Cardiac septum (tissue), 1 donor: ENCODE measurements at regions not wholly inside any gene's neighbourhood (a gene's known extent, or its start where the extent isn't known, plus 50 kb on each side); places are given as distances from the start of the nearest gene placed in this dataset.
"Not testable (repeated sequence)": the region's sequence is repeated elsewhere in the genome, so short reads cannot be mapped to it uniquely, and the experiment has no call there.

Experiments used
- DNase-seq: peaks from one replicate; pipeline ENCODE4 v3.0.0-alpha.2; 2020; ENCODE audit warnings: low spot score
- intact Hi-C: fragments of 100-400 bp; cut with DNase I; formaldehyde crosslinking; loops from one replicate; pipeline ENCODE4 v1.14.0; 2022
- donor health status: DM: no; HTN: no; CAD: no.

GRCh38 chr2:9707008-9707407, 76.2 kb upstream of the YWHAQ start:
- intact Hi-C loops, result no loop called here
- no peak for DNase-seq

- intact Hi-C loops, result no loop called here
- peak; percentile 50 for DNase-seq
These were observed 76.9 kb upstream of the YWHAQ start for GRCh38 chr2:9707611-9708160.

- intact Hi-C loops, result no loop called here
- DNase-seq, result peak; percentile 22
These were observed 78.1 kb upstream of the YWHAQ start for GRCh38 chr2:9708683-9709538.

- peak; percentile 67 for DNase-seq
- intact Hi-C loops, result no loop called here
These were observed 78.9 kb upstream of the YWHAQ start for GRCh38 chr2:9709539-9710285.

GRCh38 chr2:9710311-9710710, 79.5 kb upstream of the YWHAQ start:
- peak; percentile 31 for DNase-seq
- intact Hi-C loops, result no loop called here

GRCh38 chr2:9712263-9712662, 81.5 kb upstream of the YWHAQ start:
- DNase-seq, result no peak

GRCh38 chr2:9714630-9715214, 83.9 kb upstream of the YWHAQ start:
- intact Hi-C loops, result no loop called here
- DNase-seq, result no peak

More at GRCh38 chr2:9712263-9712662, 81.5 kb upstream of the YWHAQ start:
- intact Hi-C loops, result no loop called here

- DNase-seq, result no peak
- intact Hi-C loops, result no loop called here
These were observed 84.4 kb upstream of the YWHAQ start for GRCh38 chr2:9715238-9715637.

- intact Hi-C loops, result no loop called here
- DNase-seq, result no peak
These were observed 87.2 kb upstream of the YWHAQ start for GRCh38 chr2:9717886-9718451.

- intact Hi-C loops, result no loop called here
- DNase-seq, result no peak
These were observed 89.7 kb upstream of the YWHAQ start for GRCh38 chr2:9720352-9721093.

GRCh38 chr2:9721344-9721743, 90.5 kb upstream of the YWHAQ start:
- intact Hi-C loops, result no loop called here

GRCh38 chr2:9722451-9722850, 91.7 kb upstream of the YWHAQ start:
- no peak for DNase-seq
- intact Hi-C loops, result no loop called here

More at GRCh38 chr2:9721344-9721743, 90.5 kb upstream of the YWHAQ start:
- DNase-seq, result no peak

GRCh38 chr2:9724565-9724964, 93.8 kb upstream of the YWHAQ start:
- DNase-seq, result no peak
- intact Hi-C loops, result no loop called here

GRCh38 chr2:9725106-9725505, 94.3 kb upstream of the YWHAQ start:
- intact Hi-C loops, result no loop called here
- no peak for DNase-seq

- intact Hi-C loops, DNase-seq: not testable (repeated sequence)
These were observed 95.2 kb upstream of the YWHAQ start for GRCh38 chr2:9726016-9726415.

GRCh38 chr2:9730523-9730922, 99.7 kb upstream of the YWHAQ start:
- DNase-seq, result not testable (repeated sequence)

GRCh38 chr2:9732824-9733223, 102.0 kb upstream of the YWHAQ start:
- intact Hi-C loops, result no loop called here

More at GRCh38 chr2:9730523-9730922, 99.7 kb upstream of the YWHAQ start:
- intact Hi-C loops, result not testable (repeated sequence)

GRCh38 chr2:9734308-9734707, 103.5 kb upstream of the YWHAQ start:
- intact Hi-C loops, result no loop called here
- DNase-seq, result no peak

More at GRCh38 chr2:9732824-9733223, 102.0 kb upstream of the YWHAQ start:
- DNase-seq, result no peak

- no peak for DNase-seq
- intact Hi-C loops, result no loop called here
These were observed 104.5 kb upstream of the YWHAQ start for GRCh38 chr2:9735335-9735734.
